Osteoblast (primary cell): ENCODE measurements at regions not wholly inside any gene's neighbourhood (a gene's known extent, or its start where the extent isn't known, plus 50 kb on each side); places are given as distances from the start of the nearest gene placed in this dataset.

Experiments
- DNase-seq: peaks from one replicate; pipeline ENCODE4 v3.0.0; 2011; ENCODE audit warnings: low spot score, mixed read lengths; ENCODE audit not compliant: insufficient read length; ENCODE audit errors: missing footprints
- H2AFZ ChIP-seq: 2 replicates; pipeline ENCODE4 v1.6.0; 2011; ENCODE audit warnings: mild to moderate bottlenecking, low read length
- H3K27ac ChIP-seq: 2 replicates; pipeline ENCODE4 v1.5.1; 2011; ENCODE audit warnings: mild to moderate bottlenecking, low read depth, low read length, moderate library complexity
- H3K27me3 ChIP-seq: 2 replicates; pipeline ENCODE4 v1.6.0; 2012; ENCODE audit warnings: mild to moderate bottlenecking, control low read depth, inconsistent platforms, low read length, moderate library complexity; ENCODE audit not compliant: insufficient read depth
- H3K36me3 ChIP-seq: 2 replicates; pipeline ENCODE4 v1.5.1; 2011; ENCODE audit warnings: mild to moderate bottlenecking, low read length, control low read depth, moderate library complexity; ENCODE audit not compliant: insufficient read depth
- H3K4me1 ChIP-seq: 2 replicates; pipeline ENCODE4 v1.5.1; 2011; ENCODE audit warnings: mild to moderate bottlenecking, low read length, control low read depth, moderate library complexity; ENCODE audit not compliant: insufficient read depth
- H3K4me2 ChIP-seq: 2 replicates; pipeline ENCODE4 v1.6.0; 2011; ENCODE audit warnings: mild to moderate bottlenecking, low read length; ENCODE audit not compliant: insufficient read depth
- H3K4me3 ChIP-seq: fragments of 200-600 bp; sonication (generic); 3 replicates; pipeline ENCODE4 v1.5.1; 2012; ENCODE audit warnings: mild to moderate bottlenecking, low read length, inconsistent platforms; ENCODE audit not compliant: insufficient read depth
- H3K79me2 ChIP-seq: 2 replicates; pipeline ENCODE4 v1.6.0; 2012; ENCODE audit warnings: mild to moderate bottlenecking, low read length, control low read depth, inconsistent platforms; ENCODE audit not compliant: insufficient read depth
- H3K9me3 ChIP-seq: 2 replicates; pipeline ENCODE4 v1.5.1; 2011; ENCODE audit warnings: low read depth, low read length, control low read depth
- H4K20me1 ChIP-seq: 2 replicates; pipeline ENCODE4 v1.6.0; 2012; ENCODE audit warnings: mild to moderate bottlenecking, low read length, control low read depth; ENCODE audit not compliant: insufficient read depth
- CTCF ChIP-seq: IDR thresholded peaks from 2 replicates; pipeline ENCODE4 v1.5.1; 2011; ENCODE audit warnings: mild to moderate bottlenecking, low read depth, low read length, moderate library complexity; ENCODE audit errors: extremely low read depth

GRCh38 chr18:78731398-78732032, 248.1 kb upstream of the SALL3 start:
- H3K4me2 ChIP-seq, result no peak overlapping the region
- H3K27ac ChIP-seq, result no peak overlapping the region
- no peak overlapping the region for H2AFZ ChIP-seq
- H3K4me1 ChIP-seq, result no peaks in the 10 kb centered on the region
- no peaks in the 10 kb centered on the region for H3K36me3 ChIP-seq
- no peak for DNase-seq
- TF ChIP-seq CTCF, result no peak
- no peaks in the 10 kb centered on the region for H3K9me3 ChIP-seq
- H3K27me3 ChIP-seq, result no peaks in the 10 kb centered on the region
- H4K20me1 ChIP-seq, result no peaks in the 10 kb centered on the region
- no peaks in the 10 kb centered on the region for H3K79me2 ChIP-seq
- H3K4me3 ChIP-seq, result no peak overlapping the region

- no peaks in the 10 kb centered on the region for H3K79me2 ChIP-seq
- no peaks in the 10 kb centered on the region for H3K36me3 ChIP-seq
- H3K9me3 ChIP-seq, result no peaks in the 10 kb centered on the region
- no peak overlapping the region for H2AFZ ChIP-seq
- no peak overlapping the region for H3K4me3 ChIP-seq
- no peaks in the 10 kb centered on the region for H4K20me1 ChIP-seq
- H3K27me3 ChIP-seq, result no peaks in the 10 kb centered on the region
- H3K4me2 ChIP-seq, result no peak overlapping the region
- H3K4me1 ChIP-seq, result no peaks in the 10 kb centered on the region
- DNase-seq, result no peak
- H3K27ac ChIP-seq, result no peak overlapping the region
- no peak for TF ChIP-seq CTCF
Measured at GRCh38 chr18:78732273-78733210, 247.1 kb upstream of the SALL3 start.

- Histone ChIP-seq H2AFZ (no peak overlapping the region), H3K9me3 (no peaks in the 10 kb centered on the region), H4K20me1 (no peaks in the 10 kb centered on the region), H3K27ac (no peak overlapping the region), H3K27me3 (no peaks in the 10 kb centered on the region), H3K4me3 (no peak overlapping the region), H3K4me2 (no peak overlapping the region), H3K4me1 (no peaks in the 10 kb centered on the region), H3K79me2 (no peaks in the 10 kb centered on the region), H3K36me3 (no peaks in the 10 kb centered on the region)
- no peak for TF ChIP-seq CTCF
- no peak for DNase-seq
Measured at GRCh38 chr18:78733762-78734613, 245.6 kb upstream of the SALL3 start.
